Cardiac muscle cell (in vitro differentiated cells and primary cell): ENCODE measurements at regions not wholly inside any gene's neighbourhood (a gene's known extent, or its start where the extent isn't known, plus 50 kb on each side); places are given as distances from the start of the nearest gene placed in this dataset.

ENCODE experiments used
- DNase-seq, 2 donors: peaks; one replicate each; pipeline versions ENCODE4 v3.0.0 to v3.0.0-alpha.2; 2010 to 2017; ENCODE audit warnings: low read depth in 1 of 2, low spot score in 1 of 2
- H3K27ac ChIP-seq: fragments of 200-600 bp; sonication (generic); 2 replicates; pipeline ENCODE4 v1.5.1; 2016
- H3K27me3 ChIP-seq: fragments of 200-600 bp; sonication (generic); 2 replicates; pipeline ENCODE4 v1.6.0; 2016; ENCODE audit warnings: control low read depth
- H3K36me3 ChIP-seq: fragments of 200-600 bp; sonication (generic); 2 replicates; pipeline ENCODE4 v1.5.1; 2016; ENCODE audit warnings: control low read depth
- H3K4me1 ChIP-seq: fragments of 200-600 bp; sonication (generic); 2 replicates; pipeline ENCODE4 v1.8.1; 2017; ENCODE audit warnings: low read depth, mild to moderate bottlenecking, mixed run types
- H3K4me3 ChIP-seq: fragments of 200-600 bp; sonication (generic); 2 replicates; pipeline ENCODE4 v1.5.1; 2016; ENCODE audit warnings: mild to moderate bottlenecking
- H3K9me3 ChIP-seq: fragments of 200-600 bp; sonication (generic); 2 replicates; pipeline ENCODE4 v1.5.1; 2017; ENCODE audit warnings: low read depth, mild to moderate bottlenecking, control low read depth
- CTCF ChIP-seq: IDR thresholded peaks from 2 replicates; pipeline ENCODE4 v1.5.1; 2012; ENCODE audit warnings: low read depth, mild to moderate bottlenecking, low read length

- no peaks in the 10 kb centered on the region for H3K9me3 ChIP-seq
- no peaks in the 10 kb centered on the region for H3K36me3 ChIP-seq
- H3K27ac ChIP-seq: no peak overlapping the region
- no peak for DNase-seq
- no peaks in the 10 kb centered on the region for H3K27me3 ChIP-seq
- no peak overlapping the region for H3K4me3 ChIP-seq
- H3K4me1 ChIP-seq: no peaks in the 10 kb centered on the region
- no peak for TF ChIP-seq CTCF
Observed at GRCh38 chr15:56783857-56784661, 50.8 kb upstream of the ZNF280D start.

GRCh38 chr15:56783156-56783856 lies 50.0 kb upstream of the ZNF280D start:
- TF ChIP-seq CTCF: no peak
- no peaks in the 10 kb centered on the region for H3K27me3 ChIP-seq
- H3K9me3 ChIP-seq: no peaks in the 10 kb centered on the region
- DNase-seq: no peak
- no peak overlapping the region for H3K27ac ChIP-seq
- no peaks in the 10 kb centered on the region for H3K36me3 ChIP-seq
- H3K4me1 ChIP-seq: no peaks in the 10 kb centered on the region
- no peak overlapping the region for H3K4me3 ChIP-seq
